Vagina (tissue), 2 donors: ENCODE measurements at regions not wholly inside any gene's neighbourhood (a gene's known extent, or its start where the extent isn't known, plus 50 kb on each side); places are given as distances from the start of the nearest gene placed in this dataset.

Source experiments
- CTCF ChIP-seq, 3 experiments: fragments of 450-650 bp in 2 of 3; fragments of 200-600 bp in 1 of 3; sonication (generic) in 1 of 3; IDR thresholded peaks; one replicate each; pipeline ENCODE4 v1.5.1; 2017 to 2019; ENCODE audit warnings: antibody characterized with exemption in 3 of 3, mild to moderate bottlenecking in 2 of 3, moderate library complexity in 2 of 3
- POLR2A ChIP-seq, 2 donors: fragments of 450-650 bp; IDR thresholded peaks; one replicate each; pipeline ENCODE4 v1.6.1; 2017; ENCODE audit warnings: antibody characterized with exemption in 2 of 2, mild to moderate bottlenecking in 2 of 2, moderate library complexity in 2 of 2

- TF ChIP-seq POLR2A (IDR thresholded peaks at IDR 0.05), result no peak
- no peak for TF ChIP-seq CTCF (IDR thresholded peaks at IDR 0.05)
These were observed 127.1 kb downstream of the SNX19 start for GRCh38 chr11:130789056-130789640.
